ENCODE measurements at regions not wholly inside any gene's neighbourhood (a gene's known extent, or its start where the extent isn't known, plus 50 kb on each side); places are given as distances from the start of the nearest gene placed in this dataset.
"Not testable (repeated sequence)": the region's sequence is repeated elsewhere in the genome, so short reads cannot be mapped to it uniquely, and the experiment has no call there.

- no peak overlapping the region for H3K4me3 ChIP-seq
- H3K27me3 ChIP-seq (replicated peaks in 1 of 7): no peaks in the 10 kb centered on the region
- H3K9me3 ChIP-seq: peaks cover 0 to 3% (median 0%) of the 10 kb centered on the region in 8 donors
- no peak overlapping the region for H3K27ac ChIP-seq
- 76 to 90% (median 80%) methylated on average over 6 of the region's 6 CpGs for WGBS, 5 donors
- no peak for TF ChIP-seq POLR2A (IDR thresholded peaks at IDR 0.05)
- TF ChIP-seq CTCF (IDR thresholded peaks at IDR 0.05 in 8 of 11, conservative IDR thresholded peaks at IDR 0.05 in 3 of 11): no peak
- no peak for TF ChIP-seq POLR2AphosphoS5 (IDR thresholded peaks at IDR 0.05)
- intact Hi-C loops (cut with DNase I; ENCODE audit: low total_unique reads): no loop called here
- no peaks in the 10 kb centered on the region for H3K4me1 ChIP-seq
- H3K36me3 ChIP-seq: no peaks in the 10 kb centered on the region
- DNase-seq: no peak
Measured at GRCh38 chr16:51831595-51832367, 680.7 kb upstream of the SALL1 start.

DNA sequence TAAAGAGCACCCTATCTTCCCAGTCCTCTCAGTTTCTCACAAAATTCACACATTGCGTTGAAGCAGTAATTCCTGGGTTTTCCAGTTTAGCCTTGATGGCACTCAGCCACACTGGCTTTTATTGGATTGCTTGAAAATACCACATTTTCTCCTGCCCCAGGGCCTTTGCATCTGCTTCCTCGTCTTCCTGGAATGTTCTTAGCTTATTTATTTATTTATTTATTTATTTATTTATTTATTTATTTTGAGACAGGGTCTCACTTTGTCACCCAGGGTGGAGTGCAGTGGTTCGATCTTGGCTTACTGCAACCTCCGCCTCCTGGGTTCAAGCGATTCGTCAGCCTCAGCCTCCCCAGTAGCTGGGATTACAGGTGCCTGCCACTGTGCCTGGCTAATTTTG lies 680.0 kb upstream of the SALL1 start:
- 83 to 93% (median 88%) methylated on average over 6 of the region's 6 CpGs for WGBS, 5 donors
- H3K36me3 ChIP-seq; H3K4me3 ChIP-seq; H3K9me3 ChIP-seq; H3K27ac ChIP-seq; H3K27me3 ChIP-seq (replicated peaks in 1 of 7); DNase-seq; intact Hi-C loops (cut with DNase I; ENCODE audit: low total_unique reads); H3K4me1 ChIP-seq: not testable (repeated sequence)

GRCh38 chr16:51825779-51826178 lies 674.7 kb upstream of the SALL1 start:
- Histone ChIP-seq H3K4me1 (no peaks in the 10 kb centered on the region), H3K27me3 (replicated peaks in 1 of 7) (no peaks in the 10 kb centered on the region), H3K9me3 (peaks cover 0 to 3% (median 0%) of the 10 kb centered on the region in 8 donors), H3K4me3 (no peak overlapping the region), H3K27ac (no peak overlapping the region), H3K36me3 (no peaks in the 10 kb centered on the region)
- 76 to 95% (median 82%) methylated on average over 2 of the region's 2 CpGs for WGBS, 5 donors
- no peak for DNase-seq
- intact Hi-C loops (cut with DNase I; ENCODE audit: low total_unique reads): no loop called here
- TF ChIP-seq CTCF (IDR thresholded peaks at IDR 0.05 in 8 of 11, conservative IDR thresholded peaks at IDR 0.05 in 3 of 11) (no peak), POLR2AphosphoS5 (IDR thresholded peaks at IDR 0.05) (no peak), POLR2A (IDR thresholded peaks at IDR 0.05) (no peak)

- 63 to 89% (median 69%) methylated on average over 2 of the region's 2 CpGs for WGBS, 5 donors
- Histone ChIP-seq H3K9me3 (no peaks in the 10 kb centered on the region), H3K4me3 (no peak overlapping the region), H3K27me3 (replicated peaks in 1 of 7) (no peaks in the 10 kb centered on the region), H3K4me1 (no peaks in the 10 kb centered on the region), H3K36me3 (no peaks in the 10 kb centered on the region), H3K27ac (no peak overlapping the region)
- TF ChIP-seq CTCF (IDR thresholded peaks at IDR 0.05 in 8 of 11, conservative IDR thresholded peaks at IDR 0.05 in 3 of 11): no peak
- no peak for TF ChIP-seq POLR2AphosphoS5 (IDR thresholded peaks at IDR 0.05)
- TF ChIP-seq POLR2A (IDR thresholded peaks at IDR 0.05): no peak
- no peak for DNase-seq
- intact Hi-C loops (cut with DNase I; ENCODE audit: low total_unique reads): no loop called here
Measured at GRCh38 chr16:51822471-51822870, 671.4 kb upstream of the SALL1 start.
